ENCODE measurements at regions not wholly inside any gene's neighbourhood (a gene's known extent, or its start where the extent isn't known, plus 50 kb on each side); places are given as distances from the start of the nearest gene placed in this dataset.

GRCh38 chr2:125886153-125886552 is 769.8 kb upstream of the GYPC start:
- Histone ChIP-seq H3K4me3 (no peak overlapping the region), H3K27me3 (no peaks in the 10 kb centered on the region), H3K9me3 (no peaks in the 10 kb centered on the region), H3K36me3 (no peaks in the 10 kb centered on the region), H3K27ac (no peak overlapping the region), H3K4me1 (ENCODE audit: insufficient read depth) (no peaks in the 10 kb centered on the region)
- WGBS, 3 donors = 88 to 89% (median 88%) methylated on average over 4 of the region's 4 CpGs
- no peak for DNase-seq
- TF ChIP-seq POLR2A (IDR thresholded peaks at IDR 0.05) (no peak), EP300 (IDR thresholded peaks at IDR 0.05) (no peak), CTCF (IDR thresholded peaks at IDR 0.05) (no peak)
- intact Hi-C loops (cut with DNase I) = no loop called here

GRCh38 chr2:125901278-125901677 is 754.7 kb upstream of the GYPC start:
- Histone ChIP-seq H3K27ac (no peak overlapping the region), H3K36me3 (no peaks in the 10 kb centered on the region), H3K4me1 (ENCODE audit: insufficient read depth) (no peaks in the 10 kb centered on the region), H3K4me3 (no peak overlapping the region), H3K9me3 (no peaks in the 10 kb centered on the region), H3K27me3 (no peaks in the 10 kb centered on the region)
- no peak for DNase-seq
- no peak for TF ChIP-seq CTCF (IDR thresholded peaks at IDR 0.05)
- no peak for TF ChIP-seq POLR2A (IDR thresholded peaks at IDR 0.05)
- TF ChIP-seq EP300 (IDR thresholded peaks at IDR 0.05) = no peak
- intact Hi-C loops (cut with DNase I) = no loop called here

- intact Hi-C loops (cut with DNase I) = no loop called here
- Histone ChIP-seq H3K9me3 (no peaks in the 10 kb centered on the region), H3K27ac (no peak overlapping the region), H3K4me1 (ENCODE audit: insufficient read depth) (no peaks in the 10 kb centered on the region), H3K27me3 (no peaks in the 10 kb centered on the region), H3K36me3 (no peaks in the 10 kb centered on the region), H3K4me3 (no peak overlapping the region)
- TF ChIP-seq EP300 (IDR thresholded peaks at IDR 0.05) (no peak), CTCF (IDR thresholded peaks at IDR 0.05) (no peak), POLR2A (IDR thresholded peaks at IDR 0.05) (no peak)
- no peak for DNase-seq
- 53 to 69% (median 61%) methylated on average over 7 of the region's 7 CpGs for WGBS, 3 donors
These were observed 729.9 kb upstream of the GYPC start for GRCh38 chr2:125925891-125926546.

GRCh38 chr2:125935559-125935958 is 720.4 kb upstream of the GYPC start:
- no peaks in the 10 kb centered on the region for H3K9me3 ChIP-seq
- no peak for DNase-seq
- TF ChIP-seq CTCF (IDR thresholded peaks at IDR 0.05) (no peak), POLR2A (IDR thresholded peaks at IDR 0.05) (no peak), EP300 (IDR thresholded peaks at IDR 0.05) (no peak)
- WGBS, 3 donors = 76 to 87% (median 83%) methylated on average over 2 of the region's 2 CpGs
- H3K4me1 ChIP-seq (ENCODE audit: insufficient read depth) = no peaks in the 10 kb centered on the region
- intact Hi-C loops (cut with DNase I) = no loop called here
- no peak overlapping the region for H3K4me3 ChIP-seq
- no peaks in the 10 kb centered on the region for H3K36me3 ChIP-seq
- H3K27ac ChIP-seq = no peak overlapping the region
- H3K27me3 ChIP-seq = no peaks in the 10 kb centered on the region
